IMR-90 (cell line): ENCODE measurements at regions not wholly inside any gene's neighbourhood (a gene's known extent, or its start where the extent isn't known, plus 50 kb on each side); places are given as distances from the start of the nearest gene placed in this dataset.

ENCODE experiments used
- ATAC-seq: fragments of 200-7000 bp; cut with Tn5 transposase; 2 replicates; pipeline ENCODE4 v1.9.1; 2020; ENCODE audit warnings: low read depth, mild to moderate bottlenecking, moderate library complexity
- BruUV-seq: library from RNA; stranded (reverse); fragments of 400-500 nt; replicated peaks from 2 replicates; lab custom pipeline; 2021; lab: Mats Ljungman, UMichigan
- CTCF ChIA-PET: fragments of 300-600 bp; formaldehyde crosslinking; extraction: SDS; loops from one replicate; lab custom pipeline; 2021; ENCODE audit warnings: antibody characterized with exemption; lab: Yijun Ruan, JAX
- POLR2A ChIA-PET: fragments of 300-600 bp; sonication (Branson Sonifier 250); formaldehyde crosslinking; loops from one replicate; lab custom pipeline; 2022; ENCODE audit warnings: antibody characterized with exemption; ENCODE audit not compliant: unreplicated experiment; lab: Charles Lee
- DNase-seq: peaks from one replicate; pipeline ENCODE4 v3.0.0; 2013
- H2AFZ ChIP-seq: replicated peaks from 2 replicates; pipeline ENCODE3; 2013; ENCODE audit warnings: low read length, mild to moderate bottlenecking; ENCODE audit not compliant: poor library complexity
- H2AK5ac ChIP-seq: 2 replicates; pipeline ENCODE4 v1.6.1; 2013; ENCODE audit warnings: low read depth, low read length, inconsistent platforms
- H2AK9ac ChIP-seq: replicated peaks from 2 replicates; pipeline ENCODE3; 2013; ENCODE audit warnings: mild to moderate bottlenecking, low read depth, low read length, moderate library complexity; ENCODE audit not compliant: poor library complexity
- H2BK120ac ChIP-seq: 2 replicates; pipeline ENCODE4 v1.6.1; 2013; ENCODE audit warnings: low read depth, low read length, inconsistent platforms
- H2BK15ac ChIP-seq: 3 replicates; pipeline ENCODE4 v1.6.1; 2013; ENCODE audit warnings: low read depth, low read length, inconsistent platforms
- H2BK20ac ChIP-seq: 2 replicates; pipeline ENCODE4 v1.6.1; 2013; ENCODE audit warnings: low read depth, mild to moderate bottlenecking, inconsistent platforms, low read length, moderate library complexity
- H2BK5ac ChIP-seq: 2 replicates; pipeline ENCODE4 v1.6.1; 2013; ENCODE audit warnings: mild to moderate bottlenecking, low read depth, low read length, inconsistent platforms; ENCODE audit not compliant: poor library complexity, severe bottlenecking
- H3K14ac ChIP-seq: replicated peaks from 2 replicates; pipeline ENCODE4 v1.6.1; 2013; ENCODE audit warnings: low read depth, low read length, inconsistent platforms
- H3K18ac ChIP-seq: 2 replicates; pipeline ENCODE4 v1.6.1; 2013; ENCODE audit warnings: low read depth, low read length, control low read depth
- H3K23ac ChIP-seq: 2 replicates; pipeline ENCODE4 v1.6.1; 2013; ENCODE audit warnings: low read depth, low read length, inconsistent platforms
- H3K27ac ChIP-seq: 2 replicates; pipeline ENCODE4 v1.5.1; 2013; ENCODE audit warnings: mild to moderate bottlenecking, control low read depth, low read length; ENCODE audit not compliant: insufficient read depth
- H3K27me3 ChIP-seq: 2 replicates; pipeline ENCODE4 v1.6.1; 2013; ENCODE audit warnings: low read length; ENCODE audit not compliant: control insufficient read depth, insufficient read depth
- H3K36me3 ChIP-seq: 2 replicates; pipeline ENCODE4 v1.6.1; 2013; ENCODE audit warnings: low read length, mixed read lengths; ENCODE audit not compliant: control insufficient read depth, insufficient read depth
- H3K4ac ChIP-seq: 2 replicates; pipeline ENCODE4 v1.6.1; 2013; ENCODE audit warnings: low read depth, low read length, inconsistent platforms
- H3K4me1 ChIP-seq: 2 replicates; pipeline ENCODE4 v1.6.1; 2013; ENCODE audit warnings: low read length, mixed read lengths; ENCODE audit not compliant: control insufficient read depth, insufficient read depth
- H3K4me2 ChIP-seq: 2 replicates; pipeline ENCODE4 v1.6.1; 2013; ENCODE audit warnings: low read depth, mild to moderate bottlenecking, control low read depth, low read length, moderate library complexity
- H3K4me3 ChIP-seq: 2 replicates; pipeline ENCODE4 v1.5.1; 2013; ENCODE audit warnings: low read depth, mild to moderate bottlenecking, control low read depth, low read length, moderate library complexity; ENCODE audit not compliant: insufficient read depth
- H3K56ac ChIP-seq: 2 replicates; pipeline ENCODE4 v1.6.1; 2013; ENCODE audit warnings: low read length, inconsistent platforms; ENCODE audit not compliant: insufficient read depth; ENCODE audit errors: extremely low read depth
- H3K79me1 ChIP-seq, 2 experiments: 2 replicates each; pipeline ENCODE4 v1.6.1; 2013; ENCODE audit warnings: low read length in 2 of 2, inconsistent platforms in 1 of 2, low read depth in 1 of 2
- H3K9ac ChIP-seq: 2 replicates; pipeline ENCODE4 v1.6.1; 2013; ENCODE audit warnings: low read depth, low read length, control low read depth
- H3K9me1 ChIP-seq: 2 replicates; pipeline ENCODE4 v1.6.1; 2013; ENCODE audit warnings: low read length, inconsistent platforms; ENCODE audit not compliant: insufficient read depth
- H3K9me3 ChIP-seq: 2 replicates; pipeline ENCODE4 v1.6.1; 2013; ENCODE audit warnings: low read length; ENCODE audit not compliant: control insufficient read depth, insufficient read depth
- H4K20me1 ChIP-seq: 2 replicates; pipeline ENCODE4 v1.6.1; 2013; ENCODE audit warnings: low read length, inconsistent platforms; ENCODE audit not compliant: insufficient read depth
- H4K5ac ChIP-seq: 2 replicates; pipeline ENCODE4 v1.6.1; 2013; ENCODE audit warnings: mild to moderate bottlenecking, low read depth, low read length, control low read depth
- H4K8ac ChIP-seq, 2 experiments: 2 replicates each; pipeline ENCODE4 v1.6.1; 2013; ENCODE audit warnings: low read depth in 2 of 2, low read length in 2 of 2, control low read depth in 1 of 2, inconsistent platforms in 1 of 2
- H4K91ac ChIP-seq: 2 replicates; pipeline ENCODE4 v1.6.1; 2013; ENCODE audit warnings: low read depth, low read length, inconsistent platforms; ENCODE audit not compliant: insufficient read depth
- BHLHE40 ChIP-seq: fragments of 150-350 bp; IDR thresholded peaks from 2 replicates; pipeline ENCODE4 v1.6.1; 2016; ENCODE audit warnings: mild to moderate bottlenecking, low read depth, low read length
- CEBPB ChIP-seq: IDR thresholded peaks from 2 replicates; pipeline ENCODE4 v1.6.1; 2012; ENCODE audit warnings: low read depth, low read length, improper control_type of control experiment
- FOS ChIP-seq: fragments of 150-350 bp; IDR thresholded peaks from 2 replicates; pipeline ENCODE4 v1.6.1; 2016; ENCODE audit warnings: low read depth, low read length
- MXI1 ChIP-seq: IDR thresholded peaks from 2 replicates; pipeline ENCODE4 v1.6.1; 2012; ENCODE audit warnings: low read depth, mild to moderate bottlenecking, low read length, moderate library complexity, borderline replicate concordance
- NFE2L2 ChIP-seq: fragments of 150-350 bp; IDR thresholded peaks from 2 replicates; pipeline ENCODE4 v1.6.1; 2016; ENCODE audit warnings: low read depth, mild to moderate bottlenecking, low read length
- POLR2A ChIP-seq: IDR thresholded peaks from 2 replicates; pipeline ENCODE4 v1.6.1; 2012; ENCODE audit warnings: mild to moderate bottlenecking, low read depth, low read length
- RCOR1 ChIP-seq: IDR thresholded peaks from 2 replicates; pipeline ENCODE4 v1.6.1; 2012; ENCODE audit warnings: mild to moderate bottlenecking, low read length, improper control_type of control experiment; ENCODE audit not compliant: insufficient replicate concordance
- RFX5 ChIP-seq: IDR thresholded peaks from 2 replicates; pipeline ENCODE4 v1.8.0; 2012; ENCODE audit warnings: low read depth, mild to moderate bottlenecking, low read length, moderate library complexity
- SMC3 ChIP-seq: fragments of 150-350 bp; IDR thresholded peaks from 2 replicates; pipeline ENCODE4 v1.6.1; 2016; ENCODE audit warnings: low read depth, mild to moderate bottlenecking, antibody characterized with exemption, low read length, moderate library complexity
- USF2 ChIP-seq: fragments of 150-350 bp; IDR thresholded peaks from 2 replicates; pipeline ENCODE4 v1.6.1; 2017; ENCODE audit warnings: mild to moderate bottlenecking, antibody characterized with exemption, low read length, low read depth
- WGBS, 2 experiments: methylation state at CpG; one replicate each; pipeline versions ENCODE4 v1.1.5 to v1.1.7; 2013; ENCODE audit warnings: missing lambda C conversion rate in 2 of 2; ENCODE audit not compliant: insufficient read length in 1 of 2; ENCODE audit errors: extremely low coverage in 2 of 2; 5-methylcytosine and 5-hydroxymethylcytosine counted together
- dilution Hi-C: fragments of 300-500 bp; cut with HindIII; formaldehyde crosslinking; loops from one replicate; pipeline ENCODE4 v1.14.3; 2018; ENCODE audit warnings: low sequenced_read_pairs; ENCODE audit not compliant: unreplicated experiment
- in situ Hi-C: fragments of 300-500 bp; cut with MboI; formaldehyde crosslinking; loops from 3 replicates; pipeline ENCODE4 v1.14.3; 2019; ENCODE audit warnings: low sequenced_read_pairs, inconsistent platforms, mixed read lengths
- intact Hi-C: fragments of 100-400 bp; cut with micrococcal nuclease; formaldehyde crosslinking; loops from 2 replicates; pipeline ENCODE4 v1.10.0; 2022
- TF ChIP-seq, protein P1 (sequence below): conservative IDR thresholded peaks from 2 replicates; pipeline ENCODE4 v1.5.1; 2012; ENCODE audit warnings: mild to moderate bottlenecking, low read depth, low read length, improper control_type of control experiment

DNA sequence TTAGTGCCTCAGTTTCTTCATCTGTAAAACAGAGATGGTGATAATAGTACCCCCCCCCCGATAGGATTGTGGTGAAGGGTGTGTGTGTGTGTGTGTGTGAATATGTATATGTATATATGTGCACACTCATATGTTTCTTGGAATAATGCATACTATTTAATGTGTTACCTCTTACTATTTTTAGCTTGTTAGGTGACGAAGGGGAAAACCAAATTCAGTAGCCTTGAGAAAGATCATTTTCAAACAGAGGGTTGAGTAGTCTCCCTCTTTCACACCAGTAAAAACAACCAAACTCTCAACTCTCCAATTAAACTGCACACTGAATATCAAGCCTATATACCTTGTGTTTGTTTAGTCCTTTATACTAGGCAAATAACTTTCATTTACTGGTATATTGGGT is 75.7 kb downstream of the NTMT2 start:
- no peaks in the 10 kb centered on the region for H3K79me1 ChIP-seq
- H2BK15ac ChIP-seq = no peak overlapping the region
- WGBS, 2 experiments = no CpG with 5 or more reads among the region's 2 CpGs
- H3K4me2 ChIP-seq = no peak overlapping the region
- H4K8ac ChIP-seq = no peak overlapping the region
- CTCF ChIA-PET = no interaction called here
- no peak overlapping the region for H2AK5ac ChIP-seq
- no peak overlapping the region for H2BK5ac ChIP-seq
- in situ Hi-C loops (no loop called here), dilution Hi-C loops (no loop called here), intact Hi-C loops (no loop called here)
- H3K27ac ChIP-seq = no peak overlapping the region
- no peak overlapping the region for H3K9ac ChIP-seq
- H3K4me1 ChIP-seq = no peaks in the 10 kb centered on the region
- no TSS peak for BruUV-seq
- no peak overlapping the region for H2AFZ ChIP-seq
- no peak for TF ChIP-seq RFX5
- TF ChIP-seq BHLHE40 = no peak
- TF ChIP-seq FOS = no peak
- TF ChIP-seq MXI1 = no peak
- TF ChIP-seq, protein P1, sequence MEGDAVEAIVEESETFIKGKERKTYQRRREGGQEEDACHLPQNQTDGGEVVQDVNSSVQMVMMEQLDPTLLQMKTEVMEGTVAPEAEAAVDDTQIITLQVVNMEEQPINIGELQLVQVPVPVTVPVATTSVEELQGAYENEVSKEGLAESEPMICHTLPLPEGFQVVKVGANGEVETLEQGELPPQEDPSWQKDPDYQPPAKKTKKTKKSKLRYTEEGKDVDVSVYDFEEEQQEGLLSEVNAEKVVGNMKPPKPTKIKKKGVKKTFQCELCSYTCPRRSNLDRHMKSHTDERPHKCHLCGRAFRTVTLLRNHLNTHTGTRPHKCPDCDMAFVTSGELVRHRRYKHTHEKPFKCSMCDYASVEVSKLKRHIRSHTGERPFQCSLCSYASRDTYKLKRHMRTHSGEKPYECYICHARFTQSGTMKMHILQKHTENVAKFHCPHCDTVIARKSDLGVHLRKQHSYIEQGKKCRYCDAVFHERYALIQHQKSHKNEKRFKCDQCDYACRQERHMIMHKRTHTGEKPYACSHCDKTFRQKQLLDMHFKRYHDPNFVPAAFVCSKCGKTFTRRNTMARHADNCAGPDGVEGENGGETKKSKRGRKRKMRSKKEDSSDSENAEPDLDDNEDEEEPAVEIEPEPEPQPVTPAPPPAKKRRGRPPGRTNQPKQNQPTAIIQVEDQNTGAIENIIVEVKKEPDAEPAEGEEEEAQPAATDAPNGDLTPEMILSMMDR = no peak
- no peak for TF ChIP-seq USF2
- no peak for TF ChIP-seq CEBPB
- TF ChIP-seq SMC3 = no peak
- TF ChIP-seq NFE2L2 = no peak
- TF ChIP-seq RCOR1 = no peak
- no peak for TF ChIP-seq POLR2A
- H4K91ac ChIP-seq = no peak overlapping the region
- no peaks in the 10 kb centered on the region for H3K9me3 ChIP-seq
- H3K27me3 ChIP-seq = no peaks in the 10 kb centered on the region
- H3K36me3 ChIP-seq = no peaks in the 10 kb centered on the region
- H2BK20ac ChIP-seq = no peak overlapping the region
- H4K20me1 ChIP-seq = no peaks in the 10 kb centered on the region
- ATAC-seq (no peak), DNase-seq (no peak)
- no peak overlapping the region for H3K23ac ChIP-seq
- no peak overlapping the region for H3K14ac ChIP-seq
- no peak overlapping the region for H4K5ac ChIP-seq
- no peak overlapping the region for H3K18ac ChIP-seq
- H3K4me3 ChIP-seq = no peak overlapping the region
- POLR2A ChIA-PET = no interaction called here
- H2AK9ac ChIP-seq = no peak overlapping the region
- H3K56ac ChIP-seq = no peak overlapping the region
- no peak overlapping the region for H3K4ac ChIP-seq
- no peaks in the 10 kb centered on the region for H3K9me1 ChIP-seq
- no peak overlapping the region for H2BK120ac ChIP-seq
